GM19193 (cell line): ENCODE measurements at regions not wholly inside any gene's neighbourhood (a gene's known extent, or its start where the extent isn't known, plus 50 kb on each side); places are given as distances from the start of the nearest gene placed in this dataset.

Source experiments
- POLR2A ChIP-seq: IDR thresholded peaks from 4 replicates; pipeline ENCODE4 v1.6.1; 2011; ENCODE audit not compliant: insufficient read depth, insufficient read length; ENCODE audit errors: extremely low read depth

- TF ChIP-seq POLR2A = no peak
Observed at GRCh38 chr12:127900386-127900785, 366.6 kb upstream of the TMEM132C start.

DNA sequence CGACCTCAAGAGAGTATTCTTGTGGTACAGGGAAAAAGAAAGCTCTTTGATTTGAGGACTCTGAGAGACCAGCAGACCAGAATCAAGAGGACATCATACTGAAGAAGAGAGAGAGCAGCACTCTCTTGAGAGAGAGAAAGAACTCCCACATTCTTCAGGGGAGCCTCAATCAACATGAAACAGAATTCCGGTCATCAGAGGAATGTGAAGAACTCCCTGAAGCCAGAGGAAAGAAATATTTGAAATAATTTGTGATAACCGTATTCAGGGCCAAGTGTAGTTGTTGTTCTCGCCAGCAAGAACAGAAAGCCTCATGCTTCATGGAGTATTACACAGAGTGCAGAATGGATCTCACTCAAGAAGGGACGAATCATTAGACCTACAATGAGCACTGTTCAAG lies 363.8 kb upstream of the TMEM132C start:
- TF ChIP-seq POLR2A = no peak

DNA sequence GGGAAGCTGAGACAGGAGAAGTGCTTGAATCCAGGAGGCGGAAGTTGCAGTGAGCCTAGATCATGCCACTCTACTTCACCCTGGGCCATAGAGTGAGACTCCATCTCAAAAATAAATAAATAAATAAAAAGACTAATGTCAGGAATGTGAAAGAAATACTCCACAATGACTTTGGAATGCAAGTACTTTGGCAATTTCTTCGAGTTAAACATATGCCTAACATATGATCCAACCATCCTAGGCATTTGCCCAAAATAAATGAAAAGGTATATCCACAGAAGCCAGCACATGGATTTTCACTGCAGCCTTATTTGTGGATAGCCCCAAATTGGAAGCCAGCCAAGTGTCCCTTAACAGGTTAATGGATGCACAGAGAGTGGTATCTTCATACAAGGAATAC lies 357.9 kb upstream of the TMEM132C start:
- no peak for TF ChIP-seq POLR2A

- TF ChIP-seq POLR2A = no peak
Observed at GRCh38 chr12:127911291-127911690, 355.7 kb upstream of the TMEM132C start.

DNA sequence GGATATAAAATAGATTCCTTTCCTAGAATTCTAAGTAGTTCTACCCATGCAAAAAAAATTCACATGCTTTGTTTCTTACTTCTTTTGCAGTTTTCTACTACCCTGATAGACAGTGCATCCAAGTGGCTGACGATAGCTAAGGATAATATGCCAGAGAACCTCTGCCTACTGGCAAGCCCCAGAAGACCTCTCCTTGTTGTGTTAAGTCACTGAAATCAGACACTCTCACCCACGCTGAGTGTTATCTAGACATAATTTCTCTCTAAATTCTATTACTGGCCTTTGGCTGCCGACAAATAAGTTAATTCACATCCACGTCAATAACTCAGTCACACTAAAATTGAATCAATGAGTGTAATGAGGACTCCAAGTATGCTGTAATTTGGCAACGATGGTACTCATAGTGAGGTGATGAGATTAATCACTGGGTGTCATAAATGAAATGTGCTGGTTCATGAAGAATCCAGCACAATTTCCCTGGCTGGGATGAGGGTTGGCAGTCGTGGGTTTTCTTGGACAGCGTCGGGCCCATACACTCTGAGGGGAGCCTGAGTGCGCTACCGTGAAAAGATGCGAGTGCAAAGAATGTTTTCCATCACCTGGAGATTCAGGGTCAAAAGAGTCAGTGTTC lies 354.8 kb upstream of the TMEM132C start:
- TF ChIP-seq POLR2A = no peak

DNA sequence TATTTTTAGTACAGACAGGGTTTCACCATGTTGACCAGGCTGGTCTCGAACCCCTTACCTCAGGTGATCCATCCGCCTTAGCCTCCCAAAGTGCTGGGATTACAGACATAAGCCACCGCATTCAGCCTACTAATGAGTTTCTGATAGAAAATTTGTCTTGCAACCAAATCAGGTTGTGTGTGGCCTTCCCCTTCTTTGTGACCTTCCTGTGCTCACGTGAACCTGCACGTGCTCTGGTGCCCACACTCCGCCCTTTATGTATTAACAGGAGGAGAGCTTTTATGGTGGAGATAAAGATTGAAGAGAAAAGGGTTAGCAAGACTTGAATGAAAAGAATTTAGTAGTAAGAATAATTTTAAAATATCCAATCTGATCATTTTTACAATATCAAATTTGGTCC lies 343.5 kb upstream of the TMEM132C start:
- TF ChIP-seq POLR2A = no peak

DNA sequence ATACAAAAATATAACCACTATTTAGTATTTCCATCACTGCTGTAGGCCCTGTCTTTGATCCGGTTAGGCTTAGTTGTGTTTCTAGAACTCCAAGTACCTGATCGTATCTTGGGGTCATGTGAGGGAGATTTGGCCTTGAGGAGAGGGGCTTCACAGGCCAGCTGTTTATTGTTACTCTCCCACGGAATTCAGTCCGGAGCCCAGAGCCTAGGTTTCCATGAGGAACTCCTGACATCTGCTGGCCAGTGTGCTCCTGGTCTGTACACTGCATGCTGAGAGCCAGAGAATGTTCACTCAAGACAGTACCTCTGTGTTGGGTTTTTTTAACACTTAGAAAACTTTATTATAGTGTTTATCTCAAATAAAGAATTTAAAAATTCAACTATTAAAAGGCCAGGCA lies 341.0 kb upstream of the TMEM132C start:
- TF ChIP-seq POLR2A = no peak

- TF ChIP-seq POLR2A = no peak
Observed at GRCh38 chr12:127928178-127928577, 338.8 kb upstream of the TMEM132C start.

DNA sequence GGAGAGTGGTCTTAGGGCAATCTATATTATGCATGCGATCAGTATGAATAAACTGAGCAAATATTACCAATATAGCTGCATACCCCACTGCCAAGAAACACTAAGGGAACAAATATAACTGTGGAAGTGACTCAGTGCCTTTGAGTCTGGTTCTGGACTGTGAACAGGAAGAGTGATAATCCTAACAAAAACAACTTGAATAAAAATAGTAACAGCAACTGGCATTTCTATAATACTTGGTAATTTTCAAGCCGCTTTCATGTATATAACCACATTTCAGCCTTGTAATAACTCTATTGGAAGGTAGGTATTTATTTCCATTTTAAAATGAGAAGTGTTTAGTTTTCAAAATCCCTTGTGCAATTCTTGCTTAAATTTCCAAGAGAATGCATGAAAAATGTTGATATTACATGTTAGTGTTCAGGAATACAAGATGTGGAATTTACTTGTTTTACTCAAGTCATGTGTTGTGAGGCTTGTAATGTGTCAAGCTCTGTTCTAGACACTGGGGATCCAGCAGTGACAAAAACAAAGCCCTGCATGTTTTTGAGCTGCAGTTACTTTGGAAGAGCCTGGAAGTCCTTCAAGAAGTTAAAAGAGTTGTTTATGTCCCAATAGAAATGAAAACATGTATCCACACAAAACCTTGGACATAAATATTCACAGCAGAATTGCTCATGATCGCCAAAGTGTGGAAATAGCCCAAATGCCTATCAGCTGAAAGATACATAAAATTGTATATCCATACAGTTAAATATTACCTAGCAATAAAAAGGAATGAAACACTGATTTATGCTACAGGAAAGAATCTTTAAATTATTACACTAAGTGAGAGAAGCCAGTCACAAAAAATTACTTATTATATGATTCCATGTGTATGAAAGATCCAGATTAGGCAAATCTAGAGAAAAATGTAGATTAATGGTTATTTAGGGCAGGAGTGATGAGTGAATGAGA lies 338.1 kb upstream of the TMEM132C start:
- no peak for TF ChIP-seq POLR2A

- TF ChIP-seq POLR2A = no peak
Observed at GRCh38 chr12:127930122-127930521, 336.8 kb upstream of the TMEM132C start.

- no peak for TF ChIP-seq POLR2A
Observed at GRCh38 chr12:127934409-127934808, 332.6 kb upstream of the TMEM132C start.

DNA sequence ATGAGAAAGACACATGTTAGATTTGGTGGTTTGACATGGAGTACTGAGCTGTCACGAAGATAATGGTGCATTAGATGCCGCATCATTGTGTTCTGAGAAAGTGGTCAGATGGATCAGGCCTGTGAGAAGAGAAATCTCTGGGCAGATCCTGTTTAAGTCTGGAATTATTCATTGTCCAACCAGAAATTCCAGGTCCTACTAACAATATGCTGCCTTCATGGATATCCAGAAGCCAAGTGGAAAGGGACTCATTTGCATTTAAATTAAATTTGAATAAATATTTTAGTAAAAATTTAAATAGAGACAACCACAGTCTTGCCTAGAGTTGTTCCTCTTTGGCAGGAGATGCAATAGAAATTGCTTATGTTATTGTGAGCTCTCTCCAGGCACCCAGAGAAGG lies 330.5 kb upstream of the TMEM132C start:
- TF ChIP-seq POLR2A = no peak

GRCh38 chr12:127941332-127941731 lies 325.6 kb upstream of the TMEM132C start:
- no peak for TF ChIP-seq POLR2A

GRCh38 chr12:127942981-127943380 lies 324.0 kb upstream of the TMEM132C start:
- no peak for TF ChIP-seq POLR2A

- no peak for TF ChIP-seq POLR2A
Observed at GRCh38 chr12:127943481-127944210, 323.3 kb upstream of the TMEM132C start.

- TF ChIP-seq POLR2A = no peak
Observed at GRCh38 chr12:127944211-127944899, 322.6 kb upstream of the TMEM132C start.
